ENCODE measurements at regions not wholly inside any gene's neighbourhood (a gene's known extent, or its start where the extent isn't known, plus 50 kb on each side); places are given as distances from the start of the nearest gene placed in this dataset.

GRCh38 chr22:27110665-27111451, 453.5 kb downstream of the MIAT start:
- H4K20me1 ChIP-seq (ENCODE audit: control insufficient read depth, extremely low read depth, insufficient read depth, low read length) = no peaks in the 10 kb centered on the region
- DNase-seq (ENCODE audit: low read depth, low spot score) (no peak), FAIRE-seq (no peak)
- no peaks in the 10 kb centered on the region for H3K9me3 ChIP-seq (ENCODE audit: control insufficient read depth, low read depth, low read length)
- no peaks in the 10 kb centered on the region for H3K36me3 ChIP-seq (ENCODE audit: control insufficient read depth in 2 of 2, extremely low read depth in 1 of 2, insufficient read depth in 2 of 2, low read length in 2 of 2)
- H3K27ac ChIP-seq (ENCODE audit: control insufficient read depth, insufficient read depth, low read length) = no peak overlapping the region
- H3K9ac ChIP-seq (ENCODE audit: control insufficient read depth, extremely low read depth, insufficient read depth, low read length) = no peak overlapping the region
- no peaks in the 10 kb centered on the region for H3K27me3 ChIP-seq (ENCODE audit: control insufficient read depth, extremely low read depth, insufficient read depth, low read length)
- H2AFZ ChIP-seq (ENCODE audit: control insufficient read depth, low read length) = no peak overlapping the region
- H3K4me1 ChIP-seq (ENCODE audit: control insufficient read depth, extremely low read depth, insufficient read depth, low read length) = peaks cover 34% of the 10 kb centered on the region
- no peak overlapping the region for H3K4me3 ChIP-seq (ENCODE audit: control insufficient read depth in 2 of 3, extremely low read depth in 1 of 3, insufficient read depth in 2 of 3, low read depth in 1 of 3, low read length in 3 of 3)
- TF ChIP-seq CTCF (optimal IDR thresholded peaks at IDR 0.05 in 1 of 3, IDR thresholded peaks at IDR 0.05 in 1 of 3, conservative IDR thresholded peaks at IDR 0.05 in 1 of 3; ENCODE audit: extremely low read depth in 1 of 3, insufficient read depth in 2 of 3, low read length in 3 of 3) (no peak), EZH2 (IDR thresholded peaks at IDR 0.05; ENCODE audit: low read length) (no peak)
- dilution Hi-C loops (cut with MboI; ENCODE audit: extremely low pct_ligation_motif_present, low sequenced_read_pairs) = no loop called here
- H3K79me2 ChIP-seq (ENCODE audit: control insufficient read depth, insufficient read depth, low read length) = no peaks in the 10 kb centered on the region
- no peaks in the 10 kb centered on the region for H3K9me1 ChIP-seq (ENCODE audit: control insufficient read depth, extremely low read depth, insufficient read depth, low read length)
- no peak overlapping the region for H3K4me2 ChIP-seq (ENCODE audit: control insufficient read depth, extremely low read depth, insufficient read depth, low read depth, low read length)

GRCh38 chr22:27111796-27112672, 454.6 kb downstream of the MIAT start:
- peak; percentile 68 for FAIRE-seq
- no peak overlapping the region for H3K4me2 ChIP-seq (ENCODE audit: control insufficient read depth, extremely low read depth, insufficient read depth, low read depth, low read length)

More at GRCh38 chr22:27111796-27112672, 454.6 kb downstream of the MIAT start:
- H3K4me1 ChIP-seq (ENCODE audit: control insufficient read depth, extremely low read depth, insufficient read depth, low read length) = peaks cover 35% of the 10 kb centered on the region
- H3K79me2 ChIP-seq (ENCODE audit: control insufficient read depth, insufficient read depth, low read length) = no peaks in the 10 kb centered on the region
- H2AFZ ChIP-seq (ENCODE audit: control insufficient read depth, low read length) = no peak overlapping the region
- H3K4me3 ChIP-seq (ENCODE audit: control insufficient read depth in 2 of 3, extremely low read depth in 1 of 3, insufficient read depth in 2 of 3, low read depth in 1 of 3, low read length in 3 of 3) = no peak overlapping the region
- H3K9me1 ChIP-seq (ENCODE audit: control insufficient read depth, extremely low read depth, insufficient read depth, low read length) = no peaks in the 10 kb centered on the region
- dilution Hi-C loops (cut with MboI; ENCODE audit: extremely low pct_ligation_motif_present, low sequenced_read_pairs) = no loop called here
- no peaks in the 10 kb centered on the region for H4K20me1 ChIP-seq (ENCODE audit: control insufficient read depth, extremely low read depth, insufficient read depth, low read length)
- no peak overlapping the region for H3K9ac ChIP-seq (ENCODE audit: control insufficient read depth, extremely low read depth, insufficient read depth, low read length)
- TF ChIP-seq EZH2 (IDR thresholded peaks at IDR 0.05; ENCODE audit: low read length) (no peak), CTCF (optimal IDR thresholded peaks at IDR 0.05 in 1 of 3, IDR thresholded peaks at IDR 0.05 in 1 of 3, conservative IDR thresholded peaks at IDR 0.05 in 1 of 3; ENCODE audit: extremely low read depth in 1 of 3, insufficient read depth in 2 of 3, low read length in 3 of 3) (no peak)
- H3K36me3 ChIP-seq (ENCODE audit: control insufficient read depth in 2 of 2, extremely low read depth in 1 of 2, insufficient read depth in 2 of 2, low read length in 2 of 2) = no peaks in the 10 kb centered on the region
- H3K27me3 ChIP-seq (ENCODE audit: control insufficient read depth, extremely low read depth, insufficient read depth, low read length) = no peaks in the 10 kb centered on the region
- DNase-seq (ENCODE audit: low read depth, low spot score) = no peak
- no peak overlapping the region for H3K27ac ChIP-seq (ENCODE audit: control insufficient read depth, insufficient read depth, low read length)
- H3K9me3 ChIP-seq (ENCODE audit: control insufficient read depth, low read depth, low read length) = no peaks in the 10 kb centered on the region

Data from keratinocyte (primary cell).